GDM1 (cell line): ENCODE measurements at regions not wholly inside any gene's neighbourhood (a gene's known extent, or its start where the extent isn't known, plus 50 kb on each side); places are given as distances from the start of the nearest gene placed in this dataset.
"Not testable (repeated sequence)": the region's sequence is repeated elsewhere in the genome, so short reads cannot be mapped to it uniquely, and the experiment has no call there.

Source experiments
- DNase-seq: peaks from one replicate; lab custom pipeline; 2025; lab: John Stamatoyannopoulos, UW

DNA sequence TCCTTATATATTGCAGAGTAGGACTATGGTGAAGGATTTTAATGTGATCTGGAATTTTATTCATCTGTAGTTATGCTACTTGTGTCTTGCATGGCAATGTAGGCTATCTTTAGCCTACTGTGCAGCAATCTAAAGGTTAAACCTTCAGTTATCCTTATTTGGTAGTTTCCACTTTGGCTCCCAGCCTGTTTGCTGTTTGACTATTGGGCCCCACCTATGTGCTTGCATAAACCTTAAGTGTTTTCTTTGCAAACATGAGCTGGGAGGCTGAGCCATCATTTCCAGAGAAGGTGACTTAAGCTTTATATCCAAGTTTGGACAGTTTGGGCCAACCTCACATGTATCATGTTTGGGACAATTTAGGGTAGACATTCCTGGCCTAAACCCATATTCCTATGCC lies 537.5 kb downstream of the BTBD3 start:
- no peak for DNase-seq

DNA sequence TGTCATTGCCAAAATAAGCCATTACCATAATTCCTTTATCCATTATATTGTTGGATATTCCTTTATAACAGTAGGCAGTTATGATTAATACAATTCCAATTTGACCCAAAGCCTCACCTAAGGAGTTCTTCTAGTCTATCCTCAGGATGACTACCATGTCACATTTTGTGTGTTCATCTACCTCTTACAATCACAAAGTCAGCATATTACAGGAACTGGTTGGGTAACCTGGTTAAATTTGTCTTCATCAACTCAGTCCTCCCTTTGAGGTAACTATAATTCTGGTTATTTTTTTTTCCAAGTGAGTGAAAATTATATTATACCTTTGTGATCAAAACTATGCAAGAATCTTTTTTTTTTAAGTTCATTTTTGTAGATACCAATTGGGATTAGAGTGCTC lies 540.5 kb downstream of the BTBD3 start:
- DNase-seq = no peak

DNA sequence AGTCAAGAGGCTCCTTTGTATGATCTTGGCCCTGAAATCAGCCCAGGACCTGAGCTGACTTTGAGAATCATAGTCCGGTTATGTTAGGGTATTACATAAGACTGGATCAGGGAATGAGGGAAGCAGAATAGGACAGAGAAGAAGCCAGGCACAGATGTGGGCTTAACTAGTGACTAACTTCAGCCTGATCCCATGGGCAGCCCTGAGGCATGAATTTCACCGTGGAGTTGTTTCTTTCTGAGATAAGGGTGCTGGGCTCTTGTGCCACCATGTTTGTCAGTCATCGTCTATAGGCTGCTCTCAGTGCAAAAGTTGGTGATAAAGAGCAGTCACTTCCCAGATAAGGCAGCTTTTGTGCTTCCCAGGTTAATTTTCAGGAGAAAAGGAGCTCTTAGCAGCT lies 544.7 kb upstream of the SPTLC3 start:
- no peak for DNase-seq

DNA sequence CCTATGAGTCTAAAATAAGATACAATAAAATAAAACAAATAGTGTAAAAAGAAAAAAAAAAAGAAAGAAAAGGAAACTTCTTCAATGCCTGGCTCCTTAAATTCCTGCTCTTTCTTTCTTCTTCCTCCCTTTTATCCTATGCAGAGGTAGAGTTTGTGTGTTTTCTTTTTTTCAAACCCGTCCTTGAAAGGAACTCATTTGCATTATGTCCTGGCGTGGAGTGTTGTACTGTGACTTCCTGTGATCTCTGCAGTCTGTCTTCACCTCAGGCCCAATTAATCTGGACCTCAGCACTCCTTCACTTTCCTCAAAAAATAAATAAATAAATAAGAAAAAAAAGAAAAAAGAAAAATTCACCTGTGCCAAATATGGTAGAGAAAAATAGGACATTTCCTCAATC lies 541.9 kb upstream of the SPTLC3 start:
- no peak for DNase-seq

DNA sequence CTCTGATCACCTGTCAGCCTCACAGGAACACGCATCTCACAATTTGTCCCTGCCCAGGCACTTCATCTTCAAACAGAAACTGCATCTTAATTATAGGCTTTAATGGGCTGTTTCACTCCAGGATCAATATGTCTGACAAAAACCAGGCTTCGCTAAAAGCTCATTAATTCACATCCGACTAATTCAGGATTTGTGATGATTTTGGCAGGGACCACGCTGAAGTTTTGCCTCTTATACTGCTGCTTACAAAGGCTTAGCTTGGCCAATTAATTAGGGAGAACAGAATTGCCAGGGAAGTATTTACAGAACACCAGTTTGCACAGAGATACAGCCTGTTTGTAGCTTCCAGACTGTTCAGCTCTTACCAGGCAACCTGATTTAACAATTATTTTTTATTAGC lies 541.0 kb upstream of the SPTLC3 start:
- DNase-seq = no peak

DNA sequence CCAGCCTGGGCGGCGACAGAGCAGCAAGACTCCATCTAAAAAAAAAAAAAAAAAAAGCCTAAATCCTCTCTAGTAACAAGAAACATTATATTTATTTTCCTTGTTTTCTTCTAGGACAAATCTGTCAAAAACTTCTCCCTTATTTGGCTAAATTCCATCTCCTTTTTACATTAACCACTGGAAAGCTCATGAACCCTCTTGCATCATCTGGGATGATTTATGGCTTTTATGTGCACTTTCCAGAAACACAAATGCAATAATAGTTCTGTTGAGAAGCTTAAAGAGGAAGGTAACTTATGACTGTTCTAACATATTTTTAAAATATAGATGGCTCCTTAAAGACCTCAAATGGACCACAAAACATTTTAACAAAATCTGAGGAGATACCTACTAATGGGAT lies 526.1 kb upstream of the SPTLC3 start:
- no peak for DNase-seq

DNA sequence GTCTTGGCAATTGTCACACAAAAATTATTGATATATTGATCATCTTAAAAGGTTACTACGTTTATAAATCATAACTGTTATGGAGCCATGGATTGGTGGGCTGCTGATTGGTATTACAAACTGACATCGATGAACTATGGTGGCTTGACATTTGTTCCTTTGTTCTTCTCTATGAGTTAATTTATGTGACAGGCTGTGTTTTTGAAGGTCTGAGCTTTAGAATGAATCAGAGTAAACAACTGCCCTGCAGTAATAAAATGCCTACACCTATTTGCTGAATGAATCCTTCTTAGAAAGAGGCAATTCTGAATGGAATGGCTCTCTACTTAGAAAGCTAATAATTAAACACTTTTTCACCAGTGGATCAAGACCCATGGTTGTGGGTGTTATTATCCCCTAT lies 506.3 kb upstream of the SPTLC3 start:
- no peak for DNase-seq

DNA sequence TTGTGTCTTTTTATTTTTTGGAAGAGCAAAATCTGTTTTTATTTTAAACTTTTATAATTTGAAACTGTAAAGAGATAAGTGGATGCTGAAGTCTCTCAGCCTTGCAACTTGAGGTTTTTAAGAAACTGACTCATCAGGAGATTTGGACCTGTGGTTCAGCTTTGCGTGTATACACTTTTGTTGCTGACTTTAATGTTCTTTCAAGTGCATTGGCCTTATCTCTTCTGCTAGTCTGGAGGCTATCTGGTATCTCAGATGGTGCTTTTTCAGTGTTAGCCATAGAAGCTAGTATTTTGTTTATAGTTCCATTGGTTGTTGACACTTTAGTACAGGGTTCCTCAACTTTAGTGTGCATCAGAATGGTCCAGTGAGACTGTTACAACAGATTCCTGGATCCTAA lies 504.0 kb upstream of the SPTLC3 start:
- no peak for DNase-seq

DNA sequence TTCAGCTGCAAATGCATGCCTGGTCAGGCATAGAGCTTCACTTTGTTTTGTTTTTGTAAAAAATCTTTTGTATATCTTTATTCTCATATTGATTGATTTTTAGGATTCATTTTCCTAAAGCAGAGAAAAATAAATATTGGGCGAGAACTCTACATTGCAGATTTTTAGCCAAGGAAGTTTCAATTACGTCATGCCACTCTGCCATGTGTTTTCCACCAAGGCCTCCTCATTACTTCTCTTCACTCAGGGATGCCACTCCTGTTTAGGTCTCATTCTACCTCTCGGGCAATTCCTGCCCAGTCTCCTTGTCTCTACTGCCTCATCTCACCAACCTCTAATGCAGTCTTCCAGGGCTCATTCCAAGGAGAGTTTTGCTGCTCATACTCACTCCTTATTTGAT lies 497.3 kb upstream of the SPTLC3 start:
- no peak for DNase-seq

DNA sequence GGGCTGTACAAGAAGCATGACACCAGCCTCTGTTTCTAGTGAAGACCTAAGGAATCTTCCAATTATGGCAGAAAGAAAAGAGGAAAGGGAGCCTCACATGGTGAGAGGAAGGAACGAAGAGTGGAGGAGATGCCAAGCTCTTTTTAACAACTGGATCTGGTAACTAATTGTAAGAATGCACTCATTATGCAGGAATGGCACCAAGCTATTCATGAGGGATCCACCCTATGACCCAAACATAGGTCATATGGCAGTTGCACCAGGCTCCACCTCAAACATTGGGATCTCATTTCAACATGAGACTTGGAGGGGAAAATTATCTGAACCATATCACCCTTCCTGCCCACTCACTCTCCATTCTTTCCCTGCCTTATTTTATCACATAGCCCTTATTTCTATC lies 496.0 kb upstream of the SPTLC3 start:
- no peak for DNase-seq

DNA sequence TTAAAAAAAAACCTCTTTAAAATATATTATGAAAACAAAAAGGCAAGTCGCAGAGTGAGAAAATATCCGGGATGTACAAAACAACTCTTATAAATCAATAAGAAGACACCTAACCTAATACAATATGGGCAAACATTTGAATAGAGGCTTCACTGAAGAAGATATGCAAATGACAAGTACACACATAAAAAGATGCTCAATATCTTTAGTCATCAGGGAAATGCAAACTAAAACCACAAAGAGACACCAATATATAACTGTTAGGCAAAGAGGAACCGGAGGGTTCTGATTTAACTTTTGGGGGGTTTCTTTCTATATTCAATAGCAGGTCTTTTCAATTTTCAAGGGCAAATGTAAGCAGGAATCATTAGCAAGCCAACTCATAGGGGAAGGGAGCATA lies 480.7 kb upstream of the SPTLC3 start:
- DNase-seq = no peak

DNA sequence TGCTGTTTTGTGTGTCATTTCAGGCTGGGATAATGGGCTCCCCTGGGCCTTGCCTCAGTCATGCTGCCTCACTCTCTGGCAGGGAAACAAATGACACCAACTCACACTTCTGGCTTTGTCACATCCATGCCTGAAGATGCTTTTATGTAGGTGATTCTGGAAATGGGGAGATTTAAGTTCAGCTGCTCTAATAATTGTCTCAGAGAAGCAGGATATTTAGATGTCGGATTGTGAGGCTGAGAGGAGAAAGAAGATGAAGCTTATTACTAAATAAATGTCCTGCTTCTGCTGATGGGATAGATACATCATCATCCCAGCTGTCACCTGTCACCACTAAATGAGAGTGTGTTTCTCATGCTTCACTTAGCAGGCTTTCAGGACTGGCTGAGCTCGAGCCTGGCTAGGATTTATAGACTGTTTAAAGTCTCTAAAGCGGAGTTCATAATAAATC lies 480.2 kb upstream of the SPTLC3 start:
- DNase-seq = no peak

DNA sequence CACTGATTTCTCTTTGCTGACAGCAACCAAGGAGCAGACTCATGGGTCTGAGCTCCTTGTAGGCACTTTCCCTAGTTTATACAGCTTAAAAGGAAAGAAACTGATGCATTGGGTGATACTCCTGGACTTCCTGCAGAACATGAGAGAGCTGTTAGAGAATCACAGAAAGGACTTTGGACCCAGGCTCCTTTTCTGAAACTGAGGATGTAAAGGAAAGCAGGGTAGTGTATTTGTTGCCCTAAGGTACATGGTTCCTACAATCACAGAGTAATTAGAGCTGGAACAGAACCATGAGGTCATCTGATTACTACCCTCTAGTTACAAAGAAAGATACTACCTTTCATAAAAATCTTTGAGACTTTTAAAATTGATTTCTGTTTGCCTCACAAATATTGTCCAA lies 477.1 kb upstream of the SPTLC3 start:
- DNase-seq = no peak

DNA sequence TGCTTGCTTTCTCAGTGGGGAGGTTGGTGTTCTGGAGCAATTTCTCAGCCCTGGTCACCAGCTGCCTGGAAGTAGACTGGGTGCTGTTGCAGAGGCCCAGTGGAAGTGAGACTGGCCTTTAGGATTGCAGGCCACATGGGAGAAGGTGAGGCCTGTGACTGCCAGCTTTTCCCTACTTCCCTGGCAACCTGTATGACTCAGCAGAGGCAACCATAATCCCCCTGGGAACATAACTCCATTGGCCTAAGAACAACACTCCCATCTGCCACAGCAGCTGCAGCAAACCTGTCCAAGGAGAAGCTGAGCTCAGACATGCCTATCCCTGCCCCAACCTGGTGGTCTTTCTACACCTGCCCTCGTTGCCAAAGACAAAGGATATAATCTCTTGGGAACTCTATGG lies 473.5 kb upstream of the SPTLC3 start:
- DNase-seq = no peak

DNA sequence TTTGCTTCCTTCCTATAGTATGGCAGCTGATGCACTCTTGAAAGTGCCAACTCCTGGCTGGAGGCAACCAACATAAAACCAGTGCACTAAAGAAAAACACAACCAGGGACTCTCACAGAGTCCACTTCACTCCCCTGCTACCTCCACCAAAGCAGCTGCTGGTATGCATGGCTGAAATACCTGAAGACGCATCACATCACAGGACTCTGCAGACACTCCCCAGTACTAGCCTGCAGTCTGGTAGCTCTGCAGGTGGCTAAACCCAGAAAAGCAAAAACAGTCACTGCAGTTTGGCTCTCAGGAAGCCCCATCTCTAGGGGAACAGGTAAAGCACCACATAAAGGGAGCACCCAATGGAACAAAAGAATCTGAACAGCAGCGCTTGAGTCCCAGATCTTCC lies 473.0 kb upstream of the SPTLC3 start:
- no peak for DNase-seq

DNA sequence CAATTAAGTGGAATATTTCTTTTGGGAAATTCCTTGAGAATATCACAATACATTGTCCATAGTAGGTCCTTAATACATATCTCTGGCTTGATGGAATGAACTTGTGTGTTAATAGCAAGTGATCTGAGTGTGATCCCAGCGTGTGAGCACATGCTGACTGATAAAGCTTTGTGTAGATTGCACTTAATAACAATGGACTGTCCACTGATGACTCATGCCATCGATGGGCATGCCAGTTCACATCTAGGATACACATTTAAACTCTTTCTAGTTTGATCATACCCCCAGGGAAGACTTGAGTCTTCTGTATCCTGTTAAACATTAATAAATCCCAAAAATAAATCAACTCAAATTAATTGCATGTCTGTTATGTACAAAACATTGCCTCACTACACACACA lies 454.3 kb upstream of the SPTLC3 start:
- no peak for DNase-seq

DNA sequence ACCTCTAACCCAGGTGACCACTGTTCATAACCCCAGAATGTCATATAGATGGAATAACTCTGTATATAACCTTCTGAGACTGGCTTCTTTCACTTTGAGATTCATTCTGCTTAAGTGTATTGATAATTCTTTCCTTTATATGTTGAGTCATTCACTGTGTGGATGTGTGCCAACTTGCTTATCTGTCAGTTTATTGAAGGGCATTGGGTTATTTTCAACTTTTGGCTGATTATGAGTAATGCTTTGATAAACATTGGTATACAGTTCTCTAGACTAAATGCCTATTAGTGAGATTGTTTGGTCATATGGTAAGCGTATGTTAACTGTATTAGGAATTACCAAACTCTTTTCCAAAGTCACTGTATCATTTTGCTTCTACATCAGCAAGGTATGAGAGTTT lies 453.4 kb upstream of the SPTLC3 start:
- no peak for DNase-seq

DNA sequence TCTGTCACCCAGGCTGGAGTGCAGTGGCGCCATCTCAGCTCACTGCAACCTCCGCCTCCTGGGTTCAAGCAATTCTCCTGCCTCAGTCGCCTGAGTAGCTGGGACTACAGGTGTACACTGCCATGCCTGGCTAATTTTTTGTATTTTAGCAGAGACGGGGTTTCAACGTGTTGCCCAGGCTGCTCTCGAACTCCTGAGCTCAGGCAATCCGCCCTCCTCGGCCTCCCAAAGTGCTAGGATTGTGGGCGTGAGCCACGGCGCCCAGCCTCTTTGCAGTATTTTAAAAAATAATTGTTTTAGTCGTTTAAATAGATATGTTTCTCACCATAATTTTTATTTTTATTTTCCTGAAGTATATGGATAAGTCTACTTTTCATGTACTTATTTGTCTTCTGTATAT lies 452.9 kb upstream of the SPTLC3 start:
- not testable (repeated sequence) for DNase-seq

DNA sequence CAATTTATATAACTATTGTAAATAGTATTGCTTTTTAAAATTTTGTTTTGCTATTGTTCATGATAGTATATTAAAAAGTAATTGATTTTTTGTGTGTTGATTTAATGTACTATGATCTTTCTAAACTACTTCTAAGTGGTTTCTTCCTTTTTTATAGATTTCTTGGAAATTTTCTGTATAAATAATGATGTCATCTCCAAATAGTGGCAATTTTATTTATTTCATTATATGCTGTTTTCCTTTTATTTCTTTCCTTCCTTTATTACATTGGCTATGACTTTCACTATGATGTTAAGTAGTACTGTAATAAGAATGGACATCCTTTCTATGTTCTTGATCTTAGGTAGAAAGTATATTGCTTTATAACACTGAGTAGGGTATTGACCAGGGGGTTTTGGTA lies 451.5 kb upstream of the SPTLC3 start:
- no peak for DNase-seq

DNA sequence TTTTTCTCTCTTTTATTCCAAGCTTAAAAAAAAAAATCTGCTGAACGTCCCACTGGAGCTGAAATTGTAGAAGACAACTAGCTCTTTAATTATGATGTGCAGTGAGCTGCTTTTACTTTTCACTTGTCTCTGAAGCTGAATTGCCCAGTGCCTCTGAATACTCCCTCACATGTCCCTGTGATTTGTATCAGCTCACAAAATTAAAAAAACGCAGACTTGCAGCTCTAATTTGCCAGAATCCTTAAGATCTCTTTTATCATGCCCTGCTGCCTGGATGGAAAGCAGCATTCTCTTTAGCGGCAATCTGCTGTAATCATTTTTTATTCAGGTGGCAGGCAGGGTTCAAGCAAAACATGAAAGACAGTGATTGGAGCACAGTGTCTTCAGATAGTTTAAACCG lies 443.8 kb upstream of the SPTLC3 start:
- DNase-seq = no peak

DNA sequence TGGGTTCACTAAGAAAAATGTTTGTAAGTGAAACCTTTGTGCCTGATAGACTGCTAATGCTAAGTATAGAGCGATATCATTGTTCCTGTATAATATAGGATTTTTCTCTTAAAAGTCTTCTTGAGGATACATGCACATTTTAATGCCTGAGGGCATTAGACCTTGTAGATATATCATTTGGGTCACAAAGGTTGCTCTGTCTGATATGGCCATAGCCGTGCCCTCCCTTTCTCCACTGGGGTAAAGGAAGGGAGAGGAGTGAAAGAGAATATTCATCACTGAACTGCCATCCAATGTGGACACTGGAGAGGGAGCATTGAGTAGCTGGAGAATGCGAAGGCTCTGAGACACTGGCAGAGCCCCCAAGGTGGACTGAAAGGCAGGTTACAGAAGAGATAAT lies 442.2 kb upstream of the SPTLC3 start:
- DNase-seq = no peak

DNA sequence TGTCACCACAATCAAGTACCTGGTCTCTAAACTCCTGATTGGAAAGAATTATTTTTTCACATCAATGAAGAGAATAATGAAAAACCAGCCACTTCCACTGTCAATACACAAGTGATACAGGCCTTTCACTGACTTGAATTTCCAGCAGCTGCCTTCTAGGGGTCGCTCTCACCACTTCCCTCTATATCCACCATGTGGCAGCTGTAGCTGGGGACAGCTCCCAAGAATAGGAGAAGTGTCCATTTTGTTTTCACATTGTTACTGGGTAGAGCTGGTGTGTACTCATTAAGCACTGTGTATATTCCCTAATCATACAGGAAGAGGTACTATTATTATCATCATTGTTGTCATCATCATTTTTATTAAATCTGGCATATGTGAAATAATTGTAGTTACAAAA lies 438.4 kb upstream of the SPTLC3 start:
- peak; percentile 16 for DNase-seq

DNA sequence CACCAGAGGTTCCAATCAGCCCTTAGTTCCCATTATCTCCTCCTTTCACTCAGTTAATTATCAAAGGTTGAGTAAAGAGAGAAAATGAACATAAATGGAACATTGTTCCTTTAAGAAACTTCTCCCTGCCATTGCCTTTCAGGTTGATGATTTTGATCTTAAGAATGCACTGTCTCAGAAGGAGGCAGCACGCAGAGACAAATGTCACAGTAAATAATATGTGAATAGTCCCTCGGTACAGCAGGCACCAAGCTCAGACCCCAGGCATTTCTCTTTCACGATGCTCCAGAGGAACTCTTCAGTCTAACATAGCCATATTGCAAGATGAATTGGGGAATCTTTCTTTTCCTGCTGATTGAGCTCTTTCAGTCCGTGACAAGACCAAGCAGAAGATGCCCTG lies 435.3 kb upstream of the SPTLC3 start:
- no peak for DNase-seq

DNA sequence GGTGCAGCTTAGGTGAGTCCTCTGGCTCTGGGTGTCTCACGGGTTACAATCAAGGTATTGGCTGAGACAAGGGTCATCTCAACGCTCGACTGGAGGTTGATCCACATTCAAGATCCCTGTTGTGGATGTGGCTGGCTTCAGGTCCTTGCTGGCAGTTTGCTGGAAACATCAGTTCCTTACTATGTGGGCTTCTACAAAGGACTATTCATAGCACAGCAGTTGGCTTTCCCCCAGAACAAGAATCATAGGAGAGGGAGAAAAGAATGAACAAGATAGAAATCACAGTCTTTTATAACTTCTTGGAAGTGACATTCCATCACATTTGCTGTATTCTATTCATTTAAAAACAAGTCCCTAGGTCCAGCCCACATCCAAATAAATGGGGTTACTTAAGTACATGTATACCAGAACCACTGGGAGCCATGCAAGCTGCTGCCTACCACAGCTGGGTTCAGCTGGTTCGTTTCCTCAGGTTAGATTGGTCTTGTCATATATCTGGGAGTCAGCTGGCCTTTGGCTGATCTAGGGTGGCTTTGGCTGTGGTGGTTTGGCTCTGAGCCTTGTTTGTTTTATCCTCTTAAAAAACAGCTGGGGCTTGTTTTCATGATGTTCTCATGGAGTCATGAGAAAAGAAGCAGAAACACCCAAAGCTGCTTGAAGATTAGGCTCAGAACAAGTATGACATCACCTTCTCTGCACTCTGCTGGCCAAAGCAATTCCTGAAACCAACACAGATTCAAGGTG lies 433.2 kb upstream of the SPTLC3 start:
- no peak for DNase-seq

DNA sequence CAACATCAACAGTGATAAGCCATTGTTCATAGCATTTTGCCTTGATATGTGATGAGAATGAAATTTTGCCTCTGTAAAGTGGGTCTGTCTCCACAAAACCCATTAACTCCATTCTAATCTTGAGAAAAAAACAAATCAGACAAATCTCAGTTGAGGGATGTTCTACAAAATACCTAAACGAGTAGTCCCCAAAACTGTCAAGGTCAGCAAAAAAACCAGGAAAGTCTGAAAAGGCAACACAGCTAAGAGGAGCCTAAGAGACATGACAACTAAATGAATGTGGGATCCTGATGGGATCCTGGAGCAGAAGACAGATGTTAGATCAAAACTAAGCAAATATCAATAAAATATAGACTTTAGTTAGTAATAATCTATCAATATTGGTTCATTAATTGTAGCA lies 431.6 kb upstream of the SPTLC3 start:
- DNase-seq = no peak
